ENCODE measurements at regions not wholly inside any gene's neighbourhood (a gene's known extent, or its start where the extent isn't known, plus 50 kb on each side); places are given as distances from the start of the nearest gene placed in this dataset.

DNA sequence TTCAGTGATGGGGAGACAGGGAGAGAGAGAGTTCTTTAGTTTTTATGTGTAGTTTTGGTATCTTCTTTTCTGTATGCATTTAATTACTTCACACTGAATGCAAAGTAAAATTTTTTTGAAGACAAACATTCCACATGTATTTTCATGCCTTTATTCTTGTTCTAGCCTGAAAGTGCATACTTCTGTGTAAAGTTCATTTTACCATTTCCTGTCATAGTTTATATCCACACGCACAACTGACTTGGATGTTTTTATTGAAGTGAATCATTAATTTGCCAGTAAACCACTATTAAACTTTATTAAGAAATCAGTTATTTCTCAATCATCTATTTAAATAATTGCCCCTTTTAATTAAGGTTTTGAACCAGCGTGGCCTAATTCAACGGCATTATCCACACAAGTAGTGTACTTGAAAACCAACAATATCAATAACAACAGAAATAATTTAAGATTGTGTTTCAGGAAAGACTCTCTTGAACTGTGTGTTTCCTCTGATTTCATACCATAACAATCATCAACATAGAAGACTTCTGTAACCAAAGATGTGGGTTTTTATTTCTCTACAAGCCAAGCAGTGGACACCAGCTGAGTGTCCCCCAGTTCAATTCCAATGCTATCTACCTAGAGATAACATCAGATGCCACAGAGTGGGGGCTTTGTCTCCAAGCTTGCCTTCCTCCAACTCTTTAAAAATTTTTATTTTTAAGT lies 512.7 kb upstream of the JAG1 start:
- DNase-seq (ENCODE audit: low read depth) = no peak
- TF ChIP-seq, protein P1, sequence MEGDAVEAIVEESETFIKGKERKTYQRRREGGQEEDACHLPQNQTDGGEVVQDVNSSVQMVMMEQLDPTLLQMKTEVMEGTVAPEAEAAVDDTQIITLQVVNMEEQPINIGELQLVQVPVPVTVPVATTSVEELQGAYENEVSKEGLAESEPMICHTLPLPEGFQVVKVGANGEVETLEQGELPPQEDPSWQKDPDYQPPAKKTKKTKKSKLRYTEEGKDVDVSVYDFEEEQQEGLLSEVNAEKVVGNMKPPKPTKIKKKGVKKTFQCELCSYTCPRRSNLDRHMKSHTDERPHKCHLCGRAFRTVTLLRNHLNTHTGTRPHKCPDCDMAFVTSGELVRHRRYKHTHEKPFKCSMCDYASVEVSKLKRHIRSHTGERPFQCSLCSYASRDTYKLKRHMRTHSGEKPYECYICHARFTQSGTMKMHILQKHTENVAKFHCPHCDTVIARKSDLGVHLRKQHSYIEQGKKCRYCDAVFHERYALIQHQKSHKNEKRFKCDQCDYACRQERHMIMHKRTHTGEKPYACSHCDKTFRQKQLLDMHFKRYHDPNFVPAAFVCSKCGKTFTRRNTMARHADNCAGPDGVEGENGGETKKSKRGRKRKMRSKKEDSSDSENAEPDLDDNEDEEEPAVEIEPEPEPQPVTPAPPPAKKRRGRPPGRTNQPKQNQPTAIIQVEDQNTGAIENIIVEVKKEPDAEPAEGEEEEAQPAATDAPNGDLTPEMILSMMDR (IDR thresholded peaks at IDR 0.05; ENCODE audit: insufficient read depth, low read depth, low read length, missing control alignments) = no peak
- H3K4me3 ChIP-seq (ENCODE audit: low read depth, low read length) = no peak overlapping the region

DNA sequence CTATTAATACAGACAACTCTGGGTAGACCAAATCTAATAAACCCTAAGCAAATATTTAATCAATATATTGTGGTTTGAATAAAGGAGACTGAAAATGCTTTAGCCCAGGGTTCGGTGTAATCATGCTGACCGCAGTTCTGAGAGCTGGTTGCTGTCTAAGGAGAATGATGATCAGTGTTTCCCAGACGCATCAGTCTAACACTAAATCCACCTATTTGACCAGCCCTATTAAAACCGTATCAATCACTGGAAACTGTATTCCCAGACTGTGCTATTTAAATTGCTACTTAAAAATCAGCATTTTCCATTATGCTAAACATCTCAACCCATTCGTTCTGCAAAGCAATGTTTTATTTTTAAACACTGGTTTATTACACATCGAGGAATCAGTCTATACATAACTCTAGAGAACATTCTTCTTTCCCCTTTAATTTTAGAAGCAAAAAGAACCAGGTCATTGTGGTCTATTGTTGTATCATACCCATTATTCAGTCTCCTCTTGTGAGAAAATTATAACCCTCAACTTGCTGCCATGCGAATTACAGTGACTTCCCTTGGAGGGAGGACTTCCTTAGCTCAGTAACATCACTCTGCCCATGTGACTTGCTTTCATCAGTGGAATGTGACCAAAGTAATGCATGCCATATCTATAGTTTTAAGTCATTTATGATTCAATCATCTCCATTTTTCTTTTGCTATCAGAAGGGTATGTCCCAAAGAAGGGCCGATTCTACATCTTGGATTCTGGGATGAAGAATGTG lies 515.2 kb upstream of the JAG1 start:
- TF ChIP-seq, protein P1 (IDR thresholded peaks at IDR 0.05; ENCODE audit: insufficient read depth, low read depth, low read length, missing control alignments) = no peak
- H3K4me3 ChIP-seq (ENCODE audit: low read depth, low read length) = no peak overlapping the region
- no peak for DNase-seq (ENCODE audit: low read depth)

DNA sequence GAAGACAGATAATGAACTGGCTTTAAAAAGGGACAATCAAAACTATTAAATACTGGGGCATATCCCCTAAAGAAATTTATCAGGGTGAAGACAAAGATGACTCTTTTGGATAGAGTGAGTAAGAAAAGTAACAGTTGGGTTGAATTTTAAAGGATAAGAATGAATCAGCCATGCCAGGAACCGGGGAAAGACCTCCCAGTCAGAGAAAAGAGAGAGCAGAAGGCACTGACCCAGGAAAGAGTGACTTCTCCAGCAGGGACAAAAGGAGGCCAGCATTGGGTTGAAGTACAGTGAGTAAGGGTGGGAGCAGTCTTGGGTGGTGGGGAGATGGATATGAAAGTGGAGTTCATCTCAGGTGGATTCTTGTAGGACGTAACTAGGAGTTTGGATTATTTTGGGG lies 516.9 kb upstream of the JAG1 start:
- H3K4me3 ChIP-seq (ENCODE audit: low read depth, low read length) = no peak overlapping the region
- TF ChIP-seq, protein P1 (IDR thresholded peaks at IDR 0.05; ENCODE audit: insufficient read depth, low read depth, low read length, missing control alignments) = no peak

DNA sequence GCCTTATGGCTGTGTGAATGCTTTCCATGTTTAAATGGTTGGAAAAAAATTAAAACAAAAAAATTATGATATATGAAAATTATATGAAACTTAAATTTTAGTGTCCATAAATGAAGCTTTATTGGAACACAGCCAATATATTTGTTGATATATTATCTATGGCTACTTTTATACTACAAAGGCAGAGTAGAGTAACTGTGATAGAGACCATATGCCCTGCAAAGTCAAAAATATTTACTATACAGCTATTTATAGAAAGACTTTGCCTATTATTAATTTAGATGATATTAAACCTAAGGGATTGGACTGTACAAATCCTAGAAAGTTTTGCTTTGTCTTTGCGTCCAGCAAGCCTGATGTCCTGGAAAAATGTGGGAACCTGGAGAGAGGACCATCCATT lies 518.3 kb upstream of the JAG1 start:
- TF ChIP-seq, protein P1 (IDR thresholded peaks at IDR 0.05; ENCODE audit: insufficient read depth, low read depth, low read length, missing control alignments) = no peak
- no peak for DNase-seq (ENCODE audit: low read depth)
- H3K4me3 ChIP-seq (ENCODE audit: low read depth, low read length) = no peak overlapping the region

More for the DNA sequence above, 516.9 kb upstream of the JAG1 start:
- DNase-seq (ENCODE audit: low read depth) = no peak

DNA sequence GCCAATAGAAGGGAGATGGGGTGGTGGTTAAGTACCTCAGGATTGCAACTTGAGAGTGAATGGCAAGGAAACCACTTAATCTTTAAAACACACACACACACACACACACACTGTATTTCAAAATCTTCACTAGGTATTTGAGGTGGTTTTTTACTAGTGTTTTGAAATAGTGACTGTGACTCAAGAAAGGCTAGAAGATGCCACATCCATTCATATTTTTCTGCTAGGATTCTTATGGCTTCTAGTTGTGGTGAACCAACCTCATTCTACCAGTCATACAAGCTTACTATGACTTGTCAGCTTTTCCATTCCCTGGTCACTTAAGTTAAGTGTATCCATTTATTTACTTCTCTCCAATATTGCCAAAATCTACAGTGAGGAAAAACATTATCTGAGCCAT lies 519.4 kb upstream of the JAG1 start:
- no peak overlapping the region for H3K4me3 ChIP-seq (ENCODE audit: low read depth, low read length)
- TF ChIP-seq, protein P1 (IDR thresholded peaks at IDR 0.05; ENCODE audit: insufficient read depth, low read depth, low read length, missing control alignments) = no peak
- DNase-seq (ENCODE audit: low read depth) = no peak

DNA sequence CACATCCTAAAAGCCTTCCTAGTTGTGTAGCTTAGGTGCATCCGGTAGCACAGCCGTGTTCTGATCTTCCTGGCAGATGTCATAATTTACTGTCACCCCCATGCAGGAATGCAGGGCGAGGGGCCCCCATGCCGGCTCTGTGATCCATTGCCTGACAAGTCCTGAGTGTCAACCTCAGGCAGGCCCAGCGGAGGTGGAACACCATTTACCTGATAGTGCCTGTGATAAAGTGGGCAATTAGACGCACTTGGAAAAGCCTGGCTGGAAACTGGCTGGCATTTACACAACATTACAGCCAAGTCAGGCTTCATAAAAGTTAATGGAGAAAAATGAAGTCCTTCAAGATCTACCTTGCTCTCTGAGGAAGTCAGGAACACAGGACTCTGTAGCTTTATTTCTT lies 521.4 kb upstream of the JAG1 start:
- no peak overlapping the region for H3K4me3 ChIP-seq (ENCODE audit: low read depth, low read length)
- TF ChIP-seq, protein P1 (IDR thresholded peaks at IDR 0.05; ENCODE audit: insufficient read depth, low read depth, low read length, missing control alignments) = no peak
- DNase-seq (ENCODE audit: low read depth) = no peak
